PC-3 (cell line): ENCODE measurements at regions not wholly inside any gene's neighbourhood (a gene's known extent, or its start where the extent isn't known, plus 50 kb on each side); places are given as distances from the start of the nearest gene placed in this dataset.

ENCODE experiments used
- ATAC-seq: fragments of 200-7000 bp; cut with Tn5 transposase; 2 replicates; pipeline ENCODE4 v1.9.1; 2020; ENCODE audit warnings: mild to moderate bottlenecking, moderate library complexity
- BruUV-seq: library from RNA; stranded (reverse); fragments of 400-500 nt; replicated peaks from 2 replicates; lab custom pipeline; 2021; lab: Mats Ljungman, UMichigan
- CTCF ChIA-PET: fragments of 300-600 bp; sonication (Branson Sonifier 250); formaldehyde crosslinking; loops from one replicate; lab custom pipeline; 2022; ENCODE audit warnings: antibody characterized with exemption; lab: Charles Lee
- POLR2A ChIA-PET: fragments of 300-600 bp; sonication (Branson Sonifier 250); formaldehyde crosslinking; loops from one replicate; lab custom pipeline; 2022; ENCODE audit warnings: antibody characterized with exemption; ENCODE audit not compliant: unreplicated experiment; lab: Charles Lee
- DNase-seq: peaks from one replicate; pipeline ENCODE4 v3.0.0-alpha.2; 2015
- H2AFZ ChIP-seq: fragments of 300-600 bp; sonication (generic); 2 replicates; pipeline ENCODE4 v1.6.0; 2016; ENCODE audit warnings: antibody characterized with exemption, low read length
- H3F3A ChIP-seq: fragments of 300-600 bp; sonication (generic); one replicate; pipeline ENCODE4 v1.6.0; 2017; ENCODE audit warnings: antibody characterized with exemption, low read length, control low read depth, mild to moderate bottlenecking; ENCODE audit not compliant: unreplicated experiment
- H3K27ac ChIP-seq: fragments of 300-600 bp; sonication (generic); 2 replicates; pipeline ENCODE4 v1.5.1; 2016; ENCODE audit warnings: mild to moderate bottlenecking, low read length
- H3K27me3 ChIP-seq: fragments of 300-600 bp; sonication (generic); 2 replicates; pipeline ENCODE4 v1.6.1; 2016; ENCODE audit warnings: low read length, mixed read lengths
- H3K36me3 ChIP-seq: fragments of 300-600 bp; sonication (generic); 2 replicates; pipeline ENCODE4 v1.6.1; 2016; ENCODE audit warnings: low read depth, mixed run types, low read length, mixed read lengths
- H3K4me1 ChIP-seq: fragments of 300-600 bp; sonication (generic); 2 replicates; pipeline ENCODE4 v1.5.1; 2016; ENCODE audit warnings: low read length; ENCODE audit not compliant: insufficient read depth
- H3K4me2 ChIP-seq: fragments of 300-600 bp; sonication (generic); 2 replicates; pipeline ENCODE4 v1.6.0; 2016; ENCODE audit warnings: low read length
- H3K4me3 ChIP-seq: fragments of 300-600 bp; sonication (generic); 2 replicates; pipeline ENCODE4 v1.5.1; 2016; ENCODE audit warnings: mild to moderate bottlenecking, low read length, mixed read lengths
- H3K79me2 ChIP-seq: fragments of 300-600 bp; sonication (generic); 2 replicates; pipeline ENCODE4 v1.6.1; 2017; ENCODE audit warnings: low read length, mixed read lengths
- H3K9ac ChIP-seq: fragments of 300-600 bp; sonication (generic); 2 replicates; pipeline ENCODE4 v1.6.0; 2016; ENCODE audit warnings: mild to moderate bottlenecking, low read length
- H3K9me2 ChIP-seq: fragments of 300-600 bp; sonication (generic); replicated peaks from 2 replicates; pipeline ENCODE4 v1.6.1; 2016; ENCODE audit warnings: mixed run types, low read length, mixed read lengths
- H3K9me3 ChIP-seq: fragments of 300-600 bp; sonication (generic); 2 replicates; pipeline ENCODE4 v1.6.1; 2016; ENCODE audit warnings: low read length, mixed read lengths
- H4K20me1 ChIP-seq: fragments of 300-600 bp; sonication (generic); 2 replicates; pipeline ENCODE4 v1.6.1; 2016; ENCODE audit warnings: low read length, mixed read lengths
- CTCF ChIP-seq: fragments of 300-600 bp; sonication (generic); conservative IDR thresholded peaks from 2 replicates; pipeline ENCODE4 v1.5.1; 2017; ENCODE audit warnings: antibody characterized with exemption, low read depth, mild to moderate bottlenecking, low read length
- EZH2 ChIP-seq: fragments of 300-600 bp; sonication (generic); IDR thresholded peaks from one replicate; pipeline ENCODE4 v1.6.1; 2017; ENCODE audit warnings: antibody characterized with exemption, mild to moderate bottlenecking, low read length; ENCODE audit not compliant: unreplicated experiment
- EZH2phosphoT487 ChIP-seq: fragments of 300-600 bp; sonication (generic); IDR thresholded peaks from 2 replicates; pipeline ENCODE4 v1.6.1; 2018; ENCODE audit warnings: mild to moderate bottlenecking, antibody characterized with exemption, low read length, borderline replicate concordance
- intact Hi-C: fragments of 100-400 bp; cut with micrococcal nuclease; formaldehyde crosslinking; loops from 2 replicates; pipeline ENCODE4 v1.9.0; 2023

- Histone ChIP-seq H3K4me2 (no peak overlapping the region), H3K4me1 (no peaks in the 10 kb centered on the region), H3F3A (no peaks in the 10 kb centered on the region), H3K9me2 (no peaks in the 10 kb centered on the region), H3K27me3 (no peaks in the 10 kb centered on the region), H3K27ac (no peak overlapping the region), H3K79me2 (no peaks in the 10 kb centered on the region), H3K9ac (no peak overlapping the region), H3K36me3 (no peaks in the 10 kb centered on the region), H3K4me3 (no peak overlapping the region), H2AFZ (no peak overlapping the region), H4K20me1 (no peaks in the 10 kb centered on the region), H3K9me3 (no peaks in the 10 kb centered on the region)
- ChIA-PET POLR2A (no interaction called here), CTCF (no interaction called here)
- no peak for TF ChIP-seq CTCF
- TF ChIP-seq EZH2: no peak
- TF ChIP-seq EZH2phosphoT487: no peak
- DNase-seq: peak; percentile 5
- BruUV-seq: no TSS peak
- intact Hi-C loops: no loop called here
- no peak for ATAC-seq
Measured at GRCh38 chr4:38377195-38377594, 286.8 kb upstream of the KLF3 start.

- Histone ChIP-seq H3K27me3 (no peaks in the 10 kb centered on the region), H3K4me1 (no peaks in the 10 kb centered on the region), H3K4me2 (no peak overlapping the region), H3K9me2 (no peaks in the 10 kb centered on the region), H4K20me1 (no peaks in the 10 kb centered on the region), H2AFZ (no peak overlapping the region), H3K27ac (no peak overlapping the region), H3K79me2 (no peaks in the 10 kb centered on the region), H3K36me3 (no peaks in the 10 kb centered on the region), H3K4me3 (no peak overlapping the region), H3K9ac (no peak overlapping the region), H3K9me3 (no peaks in the 10 kb centered on the region), H3F3A (no peaks in the 10 kb centered on the region)
- ChIA-PET POLR2A (no interaction called here), CTCF (no interaction called here)
- DNase-seq (no peak), ATAC-seq (no peak)
- BruUV-seq: no TSS peak
- TF ChIP-seq EZH2: no peak
- TF ChIP-seq CTCF: no peak
- TF ChIP-seq EZH2phosphoT487: no peak
- intact Hi-C loops: no loop called here
Measured at GRCh38 chr4:38378478-38378877, 285.5 kb upstream of the KLF3 start.

- Histone ChIP-seq H3K9me2 (no peaks in the 10 kb centered on the region), H3F3A (no peaks in the 10 kb centered on the region), H3K27me3 (no peaks in the 10 kb centered on the region), H3K9ac (no peak overlapping the region), H4K20me1 (no peaks in the 10 kb centered on the region), H3K4me2 (no peak overlapping the region), H3K9me3 (no peaks in the 10 kb centered on the region), H2AFZ (no peak overlapping the region), H3K4me1 (no peaks in the 10 kb centered on the region), H3K36me3 (no peaks in the 10 kb centered on the region), H3K27ac (no peak overlapping the region), H3K4me3 (no peak overlapping the region), H3K79me2 (no peaks in the 10 kb centered on the region)
- ChIA-PET CTCF (no interaction called here), POLR2A (no interaction called here)
- ATAC-seq (no peak), DNase-seq (no peak)
- intact Hi-C loops: no loop called here
- BruUV-seq: no TSS peak
- TF ChIP-seq CTCF (no peak), EZH2 (no peak), EZH2phosphoT487 (no peak)
Measured at GRCh38 chr4:38381788-38382187, 282.2 kb upstream of the KLF3 start.
